MM.1S (cell line): ENCODE measurements at regions not wholly inside any gene's neighbourhood (a gene's known extent, or its start where the extent isn't known, plus 50 kb on each side); places are given as distances from the start of the nearest gene placed in this dataset.
"Not testable (repeated sequence)": the region's sequence is repeated elsewhere in the genome, so short reads cannot be mapped to it uniquely, and the experiment has no call there.

ENCODE experiments used
- DNase-seq: peaks from one replicate; pipeline ENCODE4 v3.0.0-alpha.2; 2015
- H2AFZ ChIP-seq: fragments of 300-600 bp; sonication (generic); 2 replicates; pipeline ENCODE4 v1.6.0; 2016; ENCODE audit warnings: antibody characterized with exemption, low read length
- H3F3A ChIP-seq: fragments of 300-600 bp; sonication (generic); 2 replicates; pipeline ENCODE4 v1.6.1; 2016; ENCODE audit warnings: mild to moderate bottlenecking, antibody characterized with exemption, low read length, moderate library complexity, mixed read lengths; ENCODE audit not compliant: insufficient read depth
- H3K27ac ChIP-seq: fragments of 300-600 bp; sonication (generic); 2 replicates; pipeline ENCODE4 v1.5.1; 2016; ENCODE audit warnings: mild to moderate bottlenecking, low read length
- H3K27me3 ChIP-seq: fragments of 300-600 bp; sonication (generic); replicated peaks from 2 replicates; pipeline ENCODE4 v1.6.0; 2016; ENCODE audit warnings: low read length; ENCODE audit not compliant: insufficient read depth
- H3K36me3 ChIP-seq: fragments of 300-600 bp; sonication (generic); replicated peaks from 2 replicates; pipeline ENCODE4 v1.6.1; 2016; ENCODE audit warnings: mild to moderate bottlenecking, low read length, mixed read lengths; ENCODE audit not compliant: insufficient read depth
- H3K4me1 ChIP-seq: fragments of 300-600 bp; sonication (generic); 2 replicates; pipeline ENCODE4 v1.6.1; 2016; ENCODE audit warnings: low read length, mixed read lengths
- H3K4me2 ChIP-seq: fragments of 300-600 bp; sonication (generic); 2 replicates; pipeline ENCODE4 v1.6.0; 2016; ENCODE audit warnings: low read depth, low read length
- H3K4me3 ChIP-seq: fragments of 300-600 bp; sonication (generic); 2 replicates; pipeline ENCODE4 v1.5.1; 2016; ENCODE audit warnings: low read length, mixed read lengths
- H3K79me2 ChIP-seq: fragments of 300-600 bp; sonication (generic); 2 replicates; pipeline ENCODE4 v1.6.1; 2016; ENCODE audit warnings: mixed run types, low read length, mixed read lengths
- H3K9ac ChIP-seq: fragments of 300-600 bp; sonication (generic); 2 replicates; pipeline ENCODE4 v1.6.1; 2016; ENCODE audit warnings: low read length, mixed read lengths
- H3K9me2 ChIP-seq: fragments of 300-600 bp; sonication (generic); replicated peaks from 2 replicates; pipeline ENCODE4 v1.6.1; 2016; ENCODE audit warnings: mild to moderate bottlenecking, low read length, mixed read lengths; ENCODE audit not compliant: insufficient read depth
- H3K9me3 ChIP-seq: fragments of 300-600 bp; sonication (generic); replicated peaks from 2 replicates; pipeline ENCODE4 v1.6.1; 2016; ENCODE audit warnings: mild to moderate bottlenecking, low read length, mixed read lengths; ENCODE audit not compliant: insufficient read depth
- H4K20me1 ChIP-seq: fragments of 300-600 bp; sonication (generic); 2 replicates; pipeline ENCODE4 v1.6.1; 2016; ENCODE audit warnings: mild to moderate bottlenecking, low read length, moderate library complexity, mixed read lengths; ENCODE audit not compliant: insufficient read depth
- TF ChIP-seq, protein P1 (sequence below): fragments of 300-600 bp; sonication (generic); IDR thresholded peaks from 2 replicates; pipeline ENCODE4 v1.5.1; 2016; ENCODE audit warnings: antibody characterized with exemption, low read length, mixed read lengths

DNA sequence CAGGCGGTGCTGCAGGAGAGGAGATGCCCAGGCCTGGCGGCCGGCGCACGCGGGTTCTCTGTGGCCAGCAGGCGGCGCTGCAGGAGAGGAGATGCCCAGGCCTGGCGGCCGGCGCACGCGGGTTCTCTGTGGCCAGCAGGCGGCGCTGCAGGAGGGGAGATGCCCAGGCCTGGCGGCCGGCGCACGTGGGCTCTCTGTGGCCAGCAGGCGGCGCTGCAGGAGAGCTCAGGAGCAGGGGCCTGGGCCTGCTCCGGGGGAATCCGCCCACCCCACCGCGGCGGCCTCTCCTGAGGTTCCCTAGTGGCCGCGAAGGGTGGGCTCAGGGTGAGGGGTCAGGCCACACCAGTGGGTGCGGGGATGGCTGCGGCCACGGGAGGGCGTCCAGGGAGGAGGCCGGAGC lies 75.9 kb downstream of the OR4F16 start:
- not testable (repeated sequence) for DNase-seq, H3F3A ChIP-seq, H3K9me3 ChIP-seq, H3K27me3 ChIP-seq, H2AFZ ChIP-seq, H3K4me3 ChIP-seq, H3K9me2 ChIP-seq, H3K36me3 ChIP-seq, H3K4me2 ChIP-seq, H4K20me1 ChIP-seq, H3K27ac ChIP-seq, H3K9ac ChIP-seq, H3K79me2 ChIP-seq, H3K4me1 ChIP-seq

DNA sequence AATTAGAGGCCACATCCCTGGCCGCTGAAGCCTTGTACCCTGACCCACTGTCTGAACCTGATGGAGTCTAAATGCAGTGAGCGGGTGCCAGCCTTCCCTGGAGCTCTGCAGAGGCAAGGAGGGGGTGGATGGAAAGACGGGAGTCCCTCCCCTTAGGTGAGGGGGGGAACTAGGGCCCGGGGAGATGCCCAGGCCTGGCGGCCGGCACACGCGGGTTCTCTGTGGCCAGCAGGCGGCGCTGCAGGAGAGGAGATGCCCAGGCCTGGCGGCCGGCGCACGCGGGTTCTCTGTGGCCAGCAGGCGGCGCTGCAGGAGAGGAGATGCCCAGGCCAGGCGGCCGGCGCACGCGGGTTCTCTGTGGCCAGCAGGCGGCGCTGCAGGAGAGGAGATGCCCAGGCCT lies 77.3 kb downstream of the OR4F16 start:
- H2AFZ ChIP-seq, H3K27me3 ChIP-seq, H4K20me1 ChIP-seq, H3K4me3 ChIP-seq, H3K4me1 ChIP-seq, H3K9ac ChIP-seq, H3K36me3 ChIP-seq, H3K9me3 ChIP-seq, H3K79me2 ChIP-seq, H3F3A ChIP-seq, H3K27ac ChIP-seq, H3K4me2 ChIP-seq, DNase-seq, H3K9me2 ChIP-seq: not testable (repeated sequence)

DNA sequence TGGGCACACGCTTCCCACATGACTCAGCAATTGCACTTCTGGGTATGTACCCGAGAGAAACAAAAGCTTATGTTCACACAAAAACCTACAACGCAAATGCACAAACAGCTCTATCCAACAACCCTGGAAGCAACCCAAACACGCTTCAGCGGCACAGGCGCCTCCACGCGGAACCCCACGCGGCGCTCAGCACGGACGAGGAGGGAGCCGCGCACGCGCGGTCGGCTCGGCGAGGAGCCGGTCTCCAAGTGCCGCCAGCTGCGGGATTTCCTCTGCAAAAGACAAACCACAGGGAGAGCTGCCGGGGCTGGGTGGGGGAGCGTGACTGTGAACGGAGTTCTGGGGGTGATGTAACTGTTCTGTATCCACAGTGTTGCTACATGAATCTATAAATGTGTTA lies 81.2 kb downstream of the OR4F16 start:
- not testable (repeated sequence) for DNase-seq, H3K4me1 ChIP-seq, H2AFZ ChIP-seq, H3K9me3 ChIP-seq, H3K27ac ChIP-seq, H3K79me2 ChIP-seq, H3F3A ChIP-seq, H3K27me3 ChIP-seq, H3K4me2 ChIP-seq, H4K20me1 ChIP-seq, H3K4me3 ChIP-seq, H3K36me3 ChIP-seq, H3K9me2 ChIP-seq, H3K9ac ChIP-seq

DNA sequence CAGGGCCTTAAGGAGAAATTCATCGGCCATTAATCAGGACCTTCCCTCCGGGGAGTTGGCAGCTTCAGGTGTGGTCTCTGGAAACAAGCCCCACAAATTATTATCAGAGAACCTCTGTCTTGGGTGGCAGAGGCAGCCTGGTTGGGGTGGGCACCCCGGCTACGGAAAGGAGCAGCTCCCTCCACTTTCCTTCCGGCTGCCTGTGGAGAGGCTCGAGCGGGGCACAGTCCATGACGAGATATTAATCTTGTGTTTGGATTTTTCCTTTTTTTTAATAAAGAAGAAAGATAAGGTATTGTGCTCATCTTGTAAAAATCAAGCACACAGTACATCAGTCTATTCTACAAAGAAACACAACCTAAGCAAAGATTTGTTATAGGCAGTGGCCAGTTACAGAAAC lies 98.2 kb downstream of the OR4F16 start:
- H4K20me1 ChIP-seq, H3K27ac ChIP-seq, H3K4me2 ChIP-seq, H3K79me2 ChIP-seq, H3F3A ChIP-seq, H3K9me3 ChIP-seq, H3K9ac ChIP-seq, H3K4me1 ChIP-seq, H3K36me3 ChIP-seq, H3K27me3 ChIP-seq, DNase-seq, H3K4me3 ChIP-seq, H2AFZ ChIP-seq, H3K9me2 ChIP-seq: not testable (repeated sequence)

DNA sequence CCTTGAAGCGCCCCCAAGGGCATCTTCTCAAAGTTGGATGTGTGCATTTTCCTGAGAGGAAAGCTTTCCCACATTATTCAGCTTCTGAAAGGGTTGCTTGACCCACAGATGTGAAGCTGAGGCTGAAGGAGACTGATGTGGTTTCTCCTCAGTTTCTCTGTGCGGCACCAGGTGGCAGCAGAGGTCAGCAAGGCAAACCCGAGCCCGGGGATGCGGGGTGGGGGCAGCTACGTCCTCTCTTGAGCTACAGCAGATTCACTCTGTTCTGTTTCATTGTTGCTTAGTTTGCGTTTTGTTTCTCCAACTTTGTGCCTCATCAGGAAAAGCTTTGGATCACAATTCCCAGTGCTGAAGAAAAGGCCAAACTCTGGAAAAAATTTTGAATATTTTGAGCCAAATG lies 100.5 kb downstream of the OR4F16 start:
- H3K4me3 ChIP-seq, H3K79me2 ChIP-seq, H2AFZ ChIP-seq, H3K9me2 ChIP-seq, H3K27ac ChIP-seq, H3K27me3 ChIP-seq, H3K9me3 ChIP-seq, H3K36me3 ChIP-seq, H3K4me1 ChIP-seq, H3K4me2 ChIP-seq, DNase-seq, H3K9ac ChIP-seq, H4K20me1 ChIP-seq, H3F3A ChIP-seq: not testable (repeated sequence)
- TF ChIP-seq, protein P1, sequence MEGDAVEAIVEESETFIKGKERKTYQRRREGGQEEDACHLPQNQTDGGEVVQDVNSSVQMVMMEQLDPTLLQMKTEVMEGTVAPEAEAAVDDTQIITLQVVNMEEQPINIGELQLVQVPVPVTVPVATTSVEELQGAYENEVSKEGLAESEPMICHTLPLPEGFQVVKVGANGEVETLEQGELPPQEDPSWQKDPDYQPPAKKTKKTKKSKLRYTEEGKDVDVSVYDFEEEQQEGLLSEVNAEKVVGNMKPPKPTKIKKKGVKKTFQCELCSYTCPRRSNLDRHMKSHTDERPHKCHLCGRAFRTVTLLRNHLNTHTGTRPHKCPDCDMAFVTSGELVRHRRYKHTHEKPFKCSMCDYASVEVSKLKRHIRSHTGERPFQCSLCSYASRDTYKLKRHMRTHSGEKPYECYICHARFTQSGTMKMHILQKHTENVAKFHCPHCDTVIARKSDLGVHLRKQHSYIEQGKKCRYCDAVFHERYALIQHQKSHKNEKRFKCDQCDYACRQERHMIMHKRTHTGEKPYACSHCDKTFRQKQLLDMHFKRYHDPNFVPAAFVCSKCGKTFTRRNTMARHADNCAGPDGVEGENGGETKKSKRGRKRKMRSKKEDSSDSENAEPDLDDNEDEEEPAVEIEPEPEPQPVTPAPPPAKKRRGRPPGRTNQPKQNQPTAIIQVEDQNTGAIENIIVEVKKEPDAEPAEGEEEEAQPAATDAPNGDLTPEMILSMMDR: peak; percentile 10; the same call in 1 of the 2 replicates
